ENCODE measurements at regions not wholly inside any gene's neighbourhood (a gene's known extent, or its start where the extent isn't known, plus 50 kb on each side); places are given as distances from the start of the nearest gene placed in this dataset.
A peak's percentile ranks its signal among the peaks of the same experiment; 100 is the strongest.

GRCh38 chr9:35540315-35540714 is 50.4 kb downstream of the RUSC2 start:
- Histone ChIP-seq H2BK15ac (ENCODE audit: low read length) (no peak overlapping the region), H3K36me3 (replicated peaks in 1 of 2; ENCODE audit: control insufficient read depth in 2 of 2, insufficient read depth in 2 of 2, low read length in 2 of 2) (no peaks in the 10 kb centered on the region), H3K18ac (ENCODE audit: low read length) (no peak overlapping the region), H3K23ac (ENCODE audit: low read depth, low read length, poor library complexity) (no peak overlapping the region), H4K91ac (ENCODE audit: low read depth, low read length, poor library complexity) (no peak overlapping the region), H3K27ac (replicated peaks; ENCODE audit: low read length) (no peak overlapping the region), H3K9me3 (replicated peaks in 1 of 2; ENCODE audit: control insufficient read depth in 2 of 2, insufficient read depth in 1 of 2, low read depth in 1 of 2, low read length in 2 of 2) (peaks cover 0 to 3% of the 10 kb centered on the region in 2 donors), H3K14ac (ENCODE audit: low read length) (no peak overlapping the region), H3K9ac (ENCODE audit: low read depth, low read length, poor library complexity) (no peak overlapping the region), H3K79me1 (ENCODE audit: low read depth, low read length) (peaks cover 2% of the 10 kb centered on the region), H2BK120ac (ENCODE audit: low read depth, low read length) (no peak overlapping the region), H4K8ac (ENCODE audit: low read depth, low read length) (no peak overlapping the region), H3K4ac (ENCODE audit: low read length) (no peak overlapping the region), H3K4me2 (ENCODE audit: insufficient read depth, low read length, poor library complexity, severe bottlenecking) (no peak overlapping the region), H2BK5ac (ENCODE audit: low read length) (no peak overlapping the region), H2AK5ac (ENCODE audit: low read depth, low read length) (no peak overlapping the region), H2AFZ (ENCODE audit: low read length) (no peak overlapping the region), H2BK12ac (ENCODE audit: low read length) (no peak overlapping the region), H3K27me3 (ENCODE audit: control insufficient read depth in 3 of 3, insufficient read depth in 3 of 3, low read depth in 1 of 3, low read length in 3 of 3) (no peaks in the 10 kb centered on the region), H3K4me1 (ENCODE audit: control insufficient read depth in 2 of 2, insufficient read depth in 1 of 2, low read depth in 1 of 2, low read length in 2 of 2) (peaks cover 9 to 20% of the 10 kb centered on the region in 2 donors), H3K4me3 (ENCODE audit: low read length in 2 of 2) (no peak overlapping the region)
- no peak for DNase-seq (ENCODE audit: low spot score)
- WGBS, 2 donors (ENCODE audit: extremely low coverage in 2 of 2, insufficient read length in 2 of 2, insufficient replicate concordance in 1 of 2) = no CpG with 5 or more reads among the region's 2 CpGs

GRCh38 chr9:35546853-35547252 is 56.9 kb downstream of the RUSC2 start:
- H3K36me3 ChIP-seq (replicated peaks in 1 of 2; ENCODE audit: control insufficient read depth in 2 of 2, insufficient read depth in 2 of 2, low read length in 2 of 2) = peaks cover 24 to 38% of the 10 kb centered on the region in 2 donors
- peak overlapping the region; percentile 43 for H3K23ac ChIP-seq (ENCODE audit: low read depth, low read length, poor library complexity)
- H3K27ac ChIP-seq (replicated peaks; ENCODE audit: low read length) = no peak overlapping the region
- peak overlapping the region; percentile 21 for H3K9ac ChIP-seq (ENCODE audit: low read depth, low read length, poor library complexity)
- no peaks in the 10 kb centered on the region for H3K4me1 ChIP-seq (ENCODE audit: control insufficient read depth in 2 of 2, insufficient read depth in 1 of 2, low read depth in 1 of 2, low read length in 2 of 2)
- no peak overlapping the region for H3K4ac ChIP-seq (ENCODE audit: low read length)
- WGBS, 2 donors (ENCODE audit: extremely low coverage in 2 of 2, insufficient read length in 2 of 2, insufficient replicate concordance in 1 of 2) = no CpG with 5 or more reads among the region's 6 CpGs
- H3K4me3 ChIP-seq (ENCODE audit: low read length in 2 of 2) = no peak overlapping the region
- H3K18ac ChIP-seq (ENCODE audit: low read length) = no peak overlapping the region
- H2AFZ ChIP-seq (ENCODE audit: low read length) = no peak overlapping the region
- no peak for DNase-seq (ENCODE audit: low spot score)
- peaks cover 0 to 3% of the 10 kb centered on the region in 2 donors for H3K9me3 ChIP-seq (replicated peaks in 1 of 2; ENCODE audit: control insufficient read depth in 2 of 2, insufficient read depth in 1 of 2, low read depth in 1 of 2, low read length in 2 of 2)
- no peak overlapping the region for H2BK120ac ChIP-seq (ENCODE audit: low read depth, low read length)
- H2AK5ac ChIP-seq (ENCODE audit: low read depth, low read length) = no peak overlapping the region
- no peak overlapping the region for H4K8ac ChIP-seq (ENCODE audit: low read depth, low read length)
- no peak overlapping the region for H3K14ac ChIP-seq (ENCODE audit: low read length)
- H3K27me3 ChIP-seq (ENCODE audit: control insufficient read depth in 3 of 3, insufficient read depth in 3 of 3, low read depth in 1 of 3, low read length in 3 of 3) = no peaks in the 10 kb centered on the region
- peak overlapping the region; percentile 10 for H2BK12ac ChIP-seq (ENCODE audit: low read length)
- H3K79me1 ChIP-seq (ENCODE audit: low read depth, low read length) = peaks cover 2% of the 10 kb centered on the region
- H2BK5ac ChIP-seq (ENCODE audit: low read length) = peak overlapping the region; percentile 53
- H4K91ac ChIP-seq (ENCODE audit: low read depth, low read length, poor library complexity) = no peak overlapping the region
- H3K4me2 ChIP-seq (ENCODE audit: insufficient read depth, low read length, poor library complexity, severe bottlenecking) = no peak overlapping the region
- H2BK15ac ChIP-seq (ENCODE audit: low read length) = no peak overlapping the region

DNA sequence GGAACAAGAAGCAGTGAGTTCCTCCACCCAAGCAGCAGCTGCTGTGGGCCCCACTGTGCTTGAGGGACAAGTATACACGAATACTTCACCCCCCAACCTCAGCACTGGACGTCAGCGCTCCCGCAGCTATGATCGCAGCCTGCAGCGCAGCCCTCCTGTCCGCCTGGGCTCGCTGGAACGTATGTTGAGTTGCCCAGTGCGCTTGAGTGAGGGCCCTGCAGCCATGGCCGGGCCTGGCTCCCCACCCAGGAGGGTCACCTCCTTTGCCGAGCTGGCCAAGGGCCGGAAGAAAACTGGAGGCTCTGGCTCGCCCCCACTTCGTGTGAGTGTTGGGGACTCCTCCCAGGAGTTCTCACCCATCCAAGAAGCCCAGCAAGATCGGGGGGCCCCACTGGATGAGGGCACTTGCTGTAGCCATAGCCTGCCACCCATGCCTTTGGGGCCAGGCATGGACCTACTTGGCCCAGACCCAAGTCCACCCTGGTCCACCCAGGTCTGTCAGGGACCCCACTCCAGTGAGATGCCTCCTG is 57.1 kb upstream of the TESK1 start:
- Histone ChIP-seq H2AK5ac (ENCODE audit: low read depth, low read length) (no peak overlapping the region), H3K9ac (ENCODE audit: low read depth, low read length, poor library complexity) (no peak overlapping the region), H4K8ac (ENCODE audit: low read depth, low read length) (no peak overlapping the region), H3K79me1 (ENCODE audit: low read depth, low read length) (peaks cover 2% of the 10 kb centered on the region), H3K9me3 (replicated peaks in 1 of 2; ENCODE audit: control insufficient read depth in 2 of 2, insufficient read depth in 1 of 2, low read depth in 1 of 2, low read length in 2 of 2) (peaks cover 0 to 3% of the 10 kb centered on the region in 2 donors), H2BK5ac (ENCODE audit: low read length) (no peak overlapping the region), H4K91ac (ENCODE audit: low read depth, low read length, poor library complexity) (no peak overlapping the region), H2BK15ac (ENCODE audit: low read length) (no peak overlapping the region), H3K23ac (ENCODE audit: low read depth, low read length, poor library complexity) (no peak overlapping the region), H3K36me3 (replicated peaks in 1 of 2; ENCODE audit: control insufficient read depth in 2 of 2, insufficient read depth in 2 of 2, low read length in 2 of 2) (peaks cover 24 to 38% of the 10 kb centered on the region in 2 donors), H3K4me1 (ENCODE audit: control insufficient read depth in 2 of 2, insufficient read depth in 1 of 2, low read depth in 1 of 2, low read length in 2 of 2) (peaks cover 0 to 3% of the 10 kb centered on the region in 2 donors), H2BK12ac (ENCODE audit: low read length) (no peak overlapping the region), H2BK120ac (ENCODE audit: low read depth, low read length) (no peak overlapping the region), H3K4ac (ENCODE audit: low read length) (no peak overlapping the region), H3K27me3 (ENCODE audit: control insufficient read depth in 3 of 3, insufficient read depth in 3 of 3, low read depth in 1 of 3, low read length in 3 of 3) (no peaks in the 10 kb centered on the region), H3K14ac (ENCODE audit: low read length) (no peak overlapping the region), H2AFZ (ENCODE audit: low read length) (no peak overlapping the region), H3K4me2 (ENCODE audit: insufficient read depth, low read length, poor library complexity, severe bottlenecking) (no peak overlapping the region), H3K4me3 (ENCODE audit: low read length in 2 of 2) (peak overlapping the region in 1 of 2 donors; percentile 24), H3K27ac (replicated peaks; ENCODE audit: low read length) (no peak overlapping the region), H3K18ac (ENCODE audit: low read length) (no peak overlapping the region)
- no peak for DNase-seq (ENCODE audit: low spot score)
- whole genome bisulfite sequencing, 2 donors (ENCODE audit: extremely low coverage in 2 of 2, insufficient read length in 2 of 2, insufficient replicate concordance in 1 of 2) = no CpG with 5 or more reads among the region's 16 CpGs

- Histone ChIP-seq H3K36me3 (replicated peaks in 1 of 2; ENCODE audit: control insufficient read depth in 2 of 2, insufficient read depth in 2 of 2, low read length in 2 of 2) (peaks cover 24 to 38% of the 10 kb centered on the region in 2 donors), H3K79me1 (ENCODE audit: low read depth, low read length) (peaks cover 2% of the 10 kb centered on the region), H3K14ac (ENCODE audit: low read length) (no peak overlapping the region), H4K8ac (ENCODE audit: low read depth, low read length) (no peak overlapping the region), H3K27me3 (ENCODE audit: control insufficient read depth in 3 of 3, insufficient read depth in 3 of 3, low read depth in 1 of 3, low read length in 3 of 3) (no peaks in the 10 kb centered on the region), H3K4me2 (ENCODE audit: insufficient read depth, low read length, poor library complexity, severe bottlenecking) (no peak overlapping the region), H3K4me3 (ENCODE audit: low read length in 2 of 2) (no peak overlapping the region), H3K4ac (ENCODE audit: low read length) (no peak overlapping the region), H3K9ac (ENCODE audit: low read depth, low read length, poor library complexity) (no peak overlapping the region), H3K9me3 (replicated peaks in 1 of 2; ENCODE audit: control insufficient read depth in 2 of 2, insufficient read depth in 1 of 2, low read depth in 1 of 2, low read length in 2 of 2) (peaks cover 0 to 3% of the 10 kb centered on the region in 2 donors), H2BK5ac (ENCODE audit: low read length) (no peak overlapping the region), H3K23ac (ENCODE audit: low read depth, low read length, poor library complexity) (no peak overlapping the region), H3K18ac (ENCODE audit: low read length) (no peak overlapping the region), H3K4me1 (ENCODE audit: control insufficient read depth in 2 of 2, insufficient read depth in 1 of 2, low read depth in 1 of 2, low read length in 2 of 2) (peaks cover under 1 to 6% of the 10 kb centered on the region in 2 donors), H2BK12ac (ENCODE audit: low read length) (no peak overlapping the region), H2BK15ac (ENCODE audit: low read length) (no peak overlapping the region), H4K91ac (ENCODE audit: low read depth, low read length, poor library complexity) (no peak overlapping the region), H2AFZ (ENCODE audit: low read length) (no peak overlapping the region), H2BK120ac (ENCODE audit: low read depth, low read length) (no peak overlapping the region), H3K27ac (replicated peaks; ENCODE audit: low read length) (no peak overlapping the region), H2AK5ac (ENCODE audit: low read depth, low read length) (no peak overlapping the region)
- no peak for DNase-seq (ENCODE audit: low spot score)
- WGBS, 2 donors (ENCODE audit: extremely low coverage in 2 of 2, insufficient read length in 2 of 2, insufficient replicate concordance in 1 of 2) = no CpG with 5 or more reads among the region's 1 CpG
These were observed 56.5 kb upstream of the TESK1 start for GRCh38 chr9:35548571-35548970.
